GM10266 (cell line): ENCODE measurements at regions not wholly inside any gene's neighbourhood (a gene's known extent, or its start where the extent isn't known, plus 50 kb on each side); places are given as distances from the start of the nearest gene placed in this dataset.

Source experiments
- DNase-seq: peaks from one replicate; pipeline ENCODE4 v3.0.0; 2012; ENCODE audit errors: extremely low spot score
- CTCF ChIP-seq: IDR thresholded peaks from 2 replicates; pipeline ENCODE4 v1.5.1; 2012; ENCODE audit warnings: mild to moderate bottlenecking, low read depth; ENCODE audit not compliant: control insufficient read depth, insufficient read depth; ENCODE audit errors: missing control alignments

- no peak for DNase-seq
- no peak for TF ChIP-seq CTCF
These were observed 56.4 kb downstream of the CD24 start for GRCh38 chr6:106918115-106918514.

- DNase-seq, result no peak
- TF ChIP-seq CTCF, result no peak
These were observed 57.6 kb downstream of the CD24 start for GRCh38 chr6:106916891-106917290.

GRCh38 chr6:106913676-106914280, 60.8 kb downstream of the CD24 start:
- no peak for TF ChIP-seq CTCF
- peak; percentile 47 for DNase-seq

- no peak for DNase-seq
- TF ChIP-seq CTCF, result no peak
These were observed 61.4 kb downstream of the CD24 start for GRCh38 chr6:106913111-106913510.

GRCh38 chr6:106912091-106912490, 62.4 kb downstream of the CD24 start:
- DNase-seq, result no peak
- no peak for TF ChIP-seq CTCF

GRCh38 chr6:106910999-106911949, 63.3 kb downstream of the CD24 start:
- no peak for DNase-seq
- TF ChIP-seq CTCF, result no peak

GRCh38 chr6:106908386-106908840, 66.1 kb downstream of the CD24 start:
- TF ChIP-seq CTCF, result no peak
- DNase-seq, result no peak
